Stimulated activated CD8-positive, alpha-beta memory T cell treated with anti-CD3 and anti-CD28 coated beads, Interleukin-15, amount 100 ng/mL, for 4 hours (primary cell): ENCODE measurements at regions not wholly inside any gene's neighbourhood (a gene's known extent, or its start where the extent isn't known, plus 50 kb on each side); places are given as distances from the start of the nearest gene placed in this dataset.
"Not testable (repeated sequence)": the region's sequence is repeated elsewhere in the genome, so short reads cannot be mapped to it uniquely, and the experiment has no call there.

ENCODE experiments used
- DNase-seq, 2 donors: peaks; one replicate each; pipeline ENCODE4 v3.0.0-alpha.2; 2020; ENCODE audit warnings: low read depth in 2 of 2

DNA sequence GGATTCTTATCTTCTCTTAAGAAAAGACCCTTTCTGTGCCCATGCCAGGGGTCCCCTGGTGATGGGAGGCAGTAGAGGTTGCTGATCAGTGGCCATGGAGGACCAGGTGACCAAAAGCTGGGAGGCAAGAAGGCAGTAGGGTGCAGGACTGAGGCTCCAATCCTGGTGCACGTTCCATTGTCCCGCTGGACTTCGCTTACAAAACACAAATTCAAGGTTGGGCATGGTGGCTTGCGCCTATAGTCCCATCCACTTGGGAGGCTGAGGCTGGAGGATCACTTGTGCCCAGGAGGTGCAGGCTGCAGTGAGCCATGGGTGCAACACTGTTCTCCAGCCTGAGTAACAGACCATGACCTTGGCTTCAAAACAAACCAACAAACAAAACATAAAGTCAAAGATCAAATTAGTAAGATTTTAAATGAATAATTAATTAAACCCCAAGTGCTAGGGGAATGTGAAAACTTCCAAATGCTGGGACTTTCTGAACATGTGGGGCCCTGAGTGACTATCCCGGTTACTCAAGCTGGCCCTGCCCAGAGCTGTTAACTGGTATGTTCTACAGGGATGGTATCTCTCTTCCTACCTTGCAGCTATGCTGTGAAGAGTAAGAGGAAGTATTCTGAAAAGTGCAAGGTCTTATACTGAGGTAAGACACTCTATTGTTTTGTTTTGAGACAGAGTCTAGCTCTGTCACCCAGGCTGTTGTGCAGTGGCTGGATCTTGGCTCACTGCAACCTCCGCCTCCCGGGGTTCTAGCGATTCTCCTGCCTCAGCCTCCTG is 97.6 kb downstream of the LYZL2 start:
- no peak for DNase-seq

DNA sequence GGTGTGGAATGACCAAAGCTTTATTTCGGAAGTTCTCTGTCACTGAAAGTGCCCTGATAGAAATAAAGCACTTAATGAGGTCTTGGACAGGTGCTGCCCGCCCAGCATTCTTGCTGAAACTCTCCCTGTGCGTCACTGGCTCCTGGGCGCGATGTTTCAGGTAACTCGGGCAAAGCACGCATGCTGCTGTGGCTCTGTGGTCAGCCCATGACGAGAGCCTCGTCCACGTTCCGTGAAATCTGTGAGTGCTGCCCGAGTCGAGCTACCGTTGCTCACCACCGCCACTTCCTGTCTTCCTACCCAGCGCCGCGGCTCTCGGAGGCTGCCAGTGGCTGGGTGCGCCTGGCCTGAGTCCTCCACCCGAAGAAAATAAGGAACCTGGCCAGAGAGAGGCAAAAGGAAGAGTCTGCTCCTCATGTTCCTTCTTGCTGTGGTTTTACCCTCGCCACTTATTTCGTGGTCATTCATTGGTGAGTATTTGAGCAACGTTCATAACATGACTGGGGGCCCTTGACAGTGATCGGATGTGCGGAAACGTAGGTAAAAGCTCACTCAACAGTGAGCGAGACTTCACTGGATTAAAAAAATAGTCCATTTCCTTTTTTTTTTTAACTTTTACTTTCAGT is 95.5 kb downstream of the MAP3K8 start:
- DNase-seq, result peak; percentile 58 to 67

- DNase-seq, result no peak
Measured at GRCh38 chr10:30528429-30528786, 94.4 kb downstream of the MAP3K8 start.

DNA sequence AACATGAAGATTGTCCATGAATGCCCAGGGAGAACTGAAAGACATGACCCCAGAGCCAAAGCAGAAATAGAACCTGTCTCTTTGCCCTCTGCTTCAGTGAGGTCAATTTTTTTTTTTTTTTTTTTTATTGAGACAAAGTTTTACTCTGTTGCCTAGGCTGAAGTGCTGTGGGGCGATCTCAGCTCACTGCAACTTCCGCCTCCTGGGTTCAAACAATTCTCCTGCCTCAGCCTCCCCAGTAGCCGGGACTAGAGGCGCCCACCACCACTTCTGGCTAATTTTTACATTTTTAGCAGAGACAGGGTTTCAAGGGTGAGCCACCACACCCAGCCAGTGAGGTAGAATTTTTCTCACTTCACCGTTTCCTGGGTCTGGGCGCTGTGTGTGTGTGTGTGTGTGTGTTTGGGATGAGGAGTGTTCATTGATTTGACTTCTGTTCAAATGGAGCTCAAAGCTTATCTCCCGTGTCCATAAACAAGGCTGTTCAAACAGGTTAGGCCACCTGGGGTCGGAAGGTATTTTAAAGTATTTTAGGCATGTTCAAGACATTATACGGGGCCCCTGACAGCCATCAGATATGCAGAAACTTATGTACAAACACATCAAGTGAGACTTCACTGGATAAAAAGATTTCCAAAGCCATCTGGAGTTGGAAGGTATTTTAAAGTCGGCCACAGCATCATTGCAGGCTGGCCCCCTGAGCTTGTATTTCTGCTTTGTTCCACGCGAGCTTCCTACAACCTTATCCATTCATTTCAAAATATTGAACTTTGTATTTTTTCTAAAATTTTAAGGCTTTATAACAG is 93.8 kb downstream of the MAP3K8 start:
- DNase-seq, result no peak

DNA sequence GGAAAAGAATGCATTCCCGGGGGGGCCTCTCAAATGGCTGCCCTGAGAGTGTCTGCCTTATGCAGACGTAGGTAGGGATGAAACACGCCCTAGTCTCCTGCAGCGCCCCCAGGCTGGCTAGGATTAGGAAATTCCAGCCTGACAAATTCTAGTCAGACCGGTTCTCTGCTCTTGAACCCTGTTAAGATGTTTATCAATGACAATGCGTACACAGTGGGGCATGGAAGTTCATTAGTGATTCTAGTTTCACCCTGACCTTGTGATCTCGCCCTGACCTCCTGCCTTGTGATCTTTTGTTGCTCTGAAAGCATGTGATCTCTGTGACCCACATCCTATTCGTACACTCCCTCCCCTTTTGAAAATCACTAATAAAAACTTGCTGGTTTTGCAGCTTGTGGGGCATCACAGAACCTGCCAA is 88.7 kb downstream of the MAP3K8 start:
- DNase-seq, result not testable (repeated sequence)

GRCh38 chr10:30518907-30519306 is 84.9 kb downstream of the MAP3K8 start:
- DNase-seq, result no peak
